ENCODE measurements at regions not wholly inside any gene's neighbourhood (a gene's known extent, or its start where the extent isn't known, plus 50 kb on each side); places are given as distances from the start of the nearest gene placed in this dataset.

DNA sequence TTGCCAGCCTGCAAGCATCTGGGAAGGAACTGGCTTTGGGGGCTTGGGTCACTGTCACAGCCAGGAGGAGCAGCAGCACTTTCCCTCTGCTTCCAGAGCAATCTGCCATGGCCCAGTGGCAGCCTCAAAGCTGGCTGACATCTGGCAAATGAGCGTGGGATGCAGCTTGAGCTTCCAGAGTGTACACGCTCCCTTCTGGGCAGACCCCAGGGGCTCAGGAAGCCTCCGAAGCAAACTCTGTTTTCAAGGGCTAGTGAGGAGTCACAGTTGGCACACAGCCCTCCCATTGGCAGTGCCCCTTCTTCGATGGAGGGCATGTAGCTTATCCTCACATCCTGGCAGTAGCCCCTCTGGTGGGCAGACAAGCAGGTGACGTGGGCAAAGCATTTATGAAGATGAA lies 249.6 kb downstream of the ENGASE start:
- TF ChIP-seq TCF12 (IDR thresholded peaks at IDR 0.05) (no peak), TCF12 (CRISPR knock-in tag; IDR thresholded peaks at IDR 0.05) (no peak), ZNF383 (CRISPR knock-in tag; IDR thresholded peaks at IDR 0.05; ENCODE audit: borderline replicate concordance) (no peak), KMT2A (CRISPR knock-in tag; IDR thresholded peaks at IDR 0.05) (no peak), KDM6A (CRISPR knock-in tag; IDR thresholded peaks at IDR 0.05; ENCODE audit: low read depth) (no peak), EZH2 (conservative IDR thresholded peaks at IDR 0.05; ENCODE audit: low read depth, low read length) (no peak), BORCS8-MEF2B (CRISPR knock-in tag; IDR thresholded peaks at IDR 0.05) (no peak)

Measured in HepG2 (cell line).